ENCODE measurements at regions not wholly inside any gene's neighbourhood (a gene's known extent, or its start where the extent isn't known, plus 50 kb on each side); places are given as distances from the start of the nearest gene placed in this dataset.

GRCh38 chr5:162384225-162384624, 316.7 kb downstream of the GABRG2 start:
- ATAC-seq (replicated peaks), result no peak
- DNase-seq, result no peak
- Mint-ChIP-seq H3K4me3 (no peak overlapping the region), H3K27me3 (no peaks in the 10 kb centered on the region), H3K9me3 (peaks cover 0 to 5% of the 10 kb centered on the region in 2 donors), H3K36me3 (no peaks in the 10 kb centered on the region), H3K27ac (no peak overlapping the region), H3K4me1 (no peaks in the 10 kb centered on the region)

GRCh38 chr5:162391833-162392232, 324.3 kb downstream of the GABRG2 start:
- no peak overlapping the region for H3K27ac Mint-ChIP-seq
- no peaks in the 10 kb centered on the region for H3K27me3 Mint-ChIP-seq
- peaks cover 0 to 14% of the 10 kb centered on the region in 2 donors for H3K9me3 Mint-ChIP-seq
- no peaks in the 10 kb centered on the region for H3K36me3 Mint-ChIP-seq
- ATAC-seq (replicated peaks) (no peak), DNase-seq (no peak)
- no peak overlapping the region for H3K4me3 Mint-ChIP-seq
- H3K4me1 Mint-ChIP-seq, result no peaks in the 10 kb centered on the region

GRCh38 chr5:162392336-162392735, 324.8 kb downstream of the GABRG2 start:
- no peak overlapping the region for H3K4me3 Mint-ChIP-seq
- H3K36me3 Mint-ChIP-seq, result no peaks in the 10 kb centered on the region
- peaks cover 0 to 15% of the 10 kb centered on the region in 2 donors for H3K9me3 Mint-ChIP-seq
- H3K27ac Mint-ChIP-seq, result no peak overlapping the region
- no peaks in the 10 kb centered on the region for H3K4me1 Mint-ChIP-seq
- H3K27me3 Mint-ChIP-seq, result no peaks in the 10 kb centered on the region
- ATAC-seq (replicated peaks) (no peak), DNase-seq (no peak)

- Mint-ChIP-seq H3K27me3 (no peaks in the 10 kb centered on the region), H3K4me1 (no peaks in the 10 kb centered on the region), H3K9me3 (peaks cover 0 to 17% of the 10 kb centered on the region in 2 donors), H3K36me3 (no peaks in the 10 kb centered on the region), H3K4me3 (no peak overlapping the region), H3K27ac (no peak overlapping the region)
- no peak for DNase-seq
- no peak for ATAC-seq (replicated peaks)
Observed at GRCh38 chr5:162393534-162393933, 326.0 kb downstream of the GABRG2 start.

- H3K9me3 Mint-ChIP-seq, result peaks cover 0 to 3% of the 10 kb centered on the region in 2 donors
- no peak for ATAC-seq (replicated peaks)
- no peak overlapping the region for H3K27ac Mint-ChIP-seq
- no peaks in the 10 kb centered on the region for H3K4me1 Mint-ChIP-seq
- H3K27me3 Mint-ChIP-seq, result no peaks in the 10 kb centered on the region
- no peak overlapping the region for H3K4me3 Mint-ChIP-seq
- DNase-seq, result no peak
- no peaks in the 10 kb centered on the region for H3K36me3 Mint-ChIP-seq
Observed at GRCh38 chr5:162407614-162408013, 340.0 kb downstream of the GABRG2 start.

GRCh38 chr5:162410365-162410764, 342.8 kb downstream of the GABRG2 start:
- Mint-ChIP-seq H3K4me3 (no peak overlapping the region), H3K27me3 (no peaks in the 10 kb centered on the region), H3K27ac (no peak overlapping the region), H3K36me3 (no peaks in the 10 kb centered on the region), H3K4me1 (no peaks in the 10 kb centered on the region), H3K9me3 (peaks cover 0 to 3% of the 10 kb centered on the region in 2 donors)
- ATAC-seq (replicated peaks) (no peak), DNase-seq (no peak)

- DNase-seq (no peak), ATAC-seq (replicated peaks) (no peak)
- no peaks in the 10 kb centered on the region for H3K9me3 Mint-ChIP-seq
- no peaks in the 10 kb centered on the region for H3K36me3 Mint-ChIP-seq
- no peaks in the 10 kb centered on the region for H3K27me3 Mint-ChIP-seq
- no peak overlapping the region for H3K27ac Mint-ChIP-seq
- H3K4me1 Mint-ChIP-seq, result no peaks in the 10 kb centered on the region
- no peak overlapping the region for H3K4me3 Mint-ChIP-seq
Observed at GRCh38 chr5:162429142-162429541, 361.6 kb downstream of the GABRG2 start.

- Mint-ChIP-seq H3K36me3 (no peaks in the 10 kb centered on the region), H3K4me1 (no peaks in the 10 kb centered on the region), H3K9me3 (peaks cover 0 to 2% of the 10 kb centered on the region in 2 donors), H3K27me3 (no peaks in the 10 kb centered on the region), H3K4me3 (no peak overlapping the region), H3K27ac (no peak overlapping the region)
- DNase-seq (no peak), ATAC-seq (replicated peaks) (no peak)
Observed at GRCh38 chr5:162434281-162434680, 366.7 kb downstream of the GABRG2 start.

GRCh38 chr5:162436055-162436454, 368.5 kb downstream of the GABRG2 start:
- H3K36me3 Mint-ChIP-seq, result no peaks in the 10 kb centered on the region
- ATAC-seq (replicated peaks), result no peak
- H3K4me1 Mint-ChIP-seq, result no peaks in the 10 kb centered on the region
- DNase-seq, result no peak
- no peaks in the 10 kb centered on the region for H3K27me3 Mint-ChIP-seq
- H3K9me3 Mint-ChIP-seq, result peaks cover 0 to 2% of the 10 kb centered on the region in 2 donors
- H3K27ac Mint-ChIP-seq, result no peak overlapping the region
- H3K4me3 Mint-ChIP-seq, result no peak overlapping the region

GRCh38 chr5:162444129-162444762, 376.7 kb downstream of the GABRG2 start:
- Mint-ChIP-seq H3K36me3 (no peaks in the 10 kb centered on the region), H3K27me3 (no peaks in the 10 kb centered on the region), H3K4me3 (no peak overlapping the region), H3K4me1 (no peaks in the 10 kb centered on the region), H3K27ac (no peak overlapping the region), H3K9me3 (peaks cover 0 to 4% of the 10 kb centered on the region in 2 donors)
- ATAC-seq (replicated peaks) (peak in 1 of 2 donors; percentile 21), DNase-seq (no peak)

- no peak for ATAC-seq (replicated peaks)
- H3K9me3 Mint-ChIP-seq, result peaks cover 13 to 21% of the 10 kb centered on the region in 2 donors
- no peaks in the 10 kb centered on the region for H3K27me3 Mint-ChIP-seq
- H3K27ac Mint-ChIP-seq, result no peak overlapping the region
- H3K4me3 Mint-ChIP-seq, result no peak overlapping the region
- DNase-seq, result no peak
- no peaks in the 10 kb centered on the region for H3K4me1 Mint-ChIP-seq
- H3K36me3 Mint-ChIP-seq, result no peaks in the 10 kb centered on the region
Observed at GRCh38 chr5:162456086-162456485, 388.5 kb downstream of the GABRG2 start.

GRCh38 chr5:162466011-162466410, 398.4 kb downstream of the GABRG2 start:
- peaks cover 4 to 8% of the 10 kb centered on the region in 2 donors for H3K9me3 Mint-ChIP-seq
- H3K27ac Mint-ChIP-seq, result no peak overlapping the region
- no peaks in the 10 kb centered on the region for H3K4me1 Mint-ChIP-seq
- no peaks in the 10 kb centered on the region for H3K27me3 Mint-ChIP-seq
- H3K36me3 Mint-ChIP-seq, result no peaks in the 10 kb centered on the region
- no peak overlapping the region for H3K4me3 Mint-ChIP-seq
- no peak for DNase-seq
- no peak for ATAC-seq (replicated peaks)

GRCh38 chr5:162473041-162473714, 405.6 kb downstream of the GABRG2 start:
- no peak overlapping the region for H3K4me3 Mint-ChIP-seq
- peaks cover 0 to under 1% of the 10 kb centered on the region in 2 donors for H3K9me3 Mint-ChIP-seq
- no peak for DNase-seq
- H3K27me3 Mint-ChIP-seq, result no peaks in the 10 kb centered on the region
- ATAC-seq (replicated peaks), result no peak
- no peaks in the 10 kb centered on the region for H3K4me1 Mint-ChIP-seq
- H3K36me3 Mint-ChIP-seq, result no peaks in the 10 kb centered on the region
- no peak overlapping the region for H3K27ac Mint-ChIP-seq

GRCh38 chr5:162474239-162474638, 406.7 kb downstream of the GABRG2 start:
- DNase-seq, result no peak
- Mint-ChIP-seq H3K9me3 (no peaks in the 10 kb centered on the region), H3K4me3 (no peak overlapping the region), H3K27ac (no peak overlapping the region), H3K36me3 (no peaks in the 10 kb centered on the region), H3K4me1 (no peaks in the 10 kb centered on the region), H3K27me3 (no peaks in the 10 kb centered on the region)
- no peak for ATAC-seq (replicated peaks)

GRCh38 chr5:162484095-162484494, 416.5 kb downstream of the GABRG2 start:
- no peaks in the 10 kb centered on the region for H3K4me1 Mint-ChIP-seq
- DNase-seq, result no peak
- peaks cover 4% of the 10 kb centered on the region in 2 donors for H3K9me3 Mint-ChIP-seq
- no peaks in the 10 kb centered on the region for H3K27me3 Mint-ChIP-seq
- no peaks in the 10 kb centered on the region for H3K36me3 Mint-ChIP-seq
- H3K27ac Mint-ChIP-seq, result no peak overlapping the region
- ATAC-seq (replicated peaks), result no peak
- no peak overlapping the region for H3K4me3 Mint-ChIP-seq

Data from stimulated activated naive B cell treated with anti-CD40 and anti-IgM and Interleukin-4, amounts not matched to agents 10 μg/mL and 1 μg/mL and 100 μg/mL, for 72 hours (primary cell).